H9 (cell line): ENCODE measurements at regions not wholly inside any gene's neighbourhood (a gene's known extent, or its start where the extent isn't known, plus 50 kb on each side); places are given as distances from the start of the nearest gene placed in this dataset.

ENCODE experiments used
- DNase-seq: peaks from one replicate; pipeline ENCODE4 v3.0.0-alpha.2; 2017
- H2AFZ ChIP-seq: one replicate; pipeline ENCODE4 v1.6.1; 2013; ENCODE audit warnings: mild to moderate bottlenecking, low read length, control low read depth, moderate library complexity
- H2AK5ac ChIP-seq: 2 replicates; pipeline ENCODE4 v1.6.1; 2013; ENCODE audit warnings: low read length, control low read depth, mixed read lengths; ENCODE audit not compliant: insufficient read length
- H2BK120ac ChIP-seq: one replicate; pipeline ENCODE4 v1.6.1; 2013; ENCODE audit warnings: low read depth, mild to moderate bottlenecking, low read length, control low read depth, inconsistent platforms; ENCODE audit not compliant: poor library complexity, severe bottlenecking
- H2BK12ac ChIP-seq: 2 replicates; pipeline ENCODE4 v1.6.1; 2013; ENCODE audit warnings: low read length, control low read depth, mixed read lengths, low read depth; ENCODE audit not compliant: insufficient read length
- H2BK15ac ChIP-seq: 2 replicates; pipeline ENCODE4 v1.6.1; 2013; ENCODE audit warnings: low read depth, low read length, control low read depth
- H2BK20ac ChIP-seq: one replicate; pipeline ENCODE4 v1.6.1; 2013; ENCODE audit warnings: low read depth, mild to moderate bottlenecking, low read length, control low read depth, inconsistent platforms; ENCODE audit not compliant: poor library complexity, severe bottlenecking
- H2BK5ac ChIP-seq: 2 replicates; pipeline ENCODE4 v1.6.1; 2013; ENCODE audit warnings: low read length, control low read depth, mixed read lengths; ENCODE audit not compliant: insufficient read length
- H3K14ac ChIP-seq: 2 replicates; pipeline ENCODE4 v1.6.1; 2013; ENCODE audit warnings: low read length, control low read depth; ENCODE audit not compliant: insufficient read depth
- H3K18ac ChIP-seq: 2 replicates; pipeline ENCODE4 v1.6.1; 2013; ENCODE audit warnings: low read depth, mild to moderate bottlenecking, mixed read lengths, low read length, control low read depth; ENCODE audit not compliant: insufficient read length
- H3K23ac ChIP-seq: 2 replicates; pipeline ENCODE4 v1.6.1; 2013; ENCODE audit warnings: low read length, control low read depth, mixed read lengths, low read depth; ENCODE audit not compliant: insufficient read length
- H3K23me2 ChIP-seq: 2 replicates; pipeline ENCODE4 v1.6.1; 2013; ENCODE audit warnings: low read depth, mild to moderate bottlenecking, mixed read lengths, low read length, control low read depth; ENCODE audit not compliant: insufficient read length, poor library complexity, severe bottlenecking
- H3K27ac ChIP-seq: 2 replicates; pipeline ENCODE4 v1.5.1; 2013; ENCODE audit warnings: low read length, control low read depth, mixed read lengths, low read depth; ENCODE audit not compliant: insufficient read length
- H3K27me3 ChIP-seq: 2 replicates; pipeline ENCODE4 v1.6.1; 2013; ENCODE audit warnings: low read length, control low read depth, inconsistent platforms; ENCODE audit not compliant: insufficient read depth
- H3K4ac ChIP-seq: 2 replicates; pipeline ENCODE4 v1.6.1; 2013; ENCODE audit warnings: low read depth, mild to moderate bottlenecking, control low read depth, inconsistent platforms, low read length, moderate library complexity
- H3K4me1 ChIP-seq: 2 replicates; pipeline ENCODE4 v1.6.1; 2013; ENCODE audit warnings: low read length, control low read depth, inconsistent platforms; ENCODE audit not compliant: insufficient read depth
- H3K4me2 ChIP-seq: 2 replicates; pipeline ENCODE4 v1.6.1; 2013; ENCODE audit warnings: low read length, control low read depth, mixed read lengths; ENCODE audit not compliant: insufficient read length, insufficient read depth
- H3K56ac ChIP-seq: 2 replicates; pipeline ENCODE4 v1.6.1; 2013; ENCODE audit warnings: low read depth, mild to moderate bottlenecking, mixed read lengths, low read length, control low read depth; ENCODE audit not compliant: insufficient read length
- H3K79me1 ChIP-seq: 2 replicates; pipeline ENCODE4 v1.6.1; 2013; ENCODE audit warnings: low read depth, mild to moderate bottlenecking, moderate library complexity, low read length, control low read depth, inconsistent platforms; ENCODE audit not compliant: insufficient read depth, poor library complexity, severe bottlenecking
- H3K79me2 ChIP-seq: 2 replicates; pipeline ENCODE4 v1.6.1; 2013; ENCODE audit warnings: low read length, control low read depth, inconsistent platforms; ENCODE audit not compliant: insufficient read depth
- H3K9ac ChIP-seq: 2 replicates; pipeline ENCODE4 v1.6.1; 2013; ENCODE audit warnings: low read length, control low read depth, mixed read lengths; ENCODE audit not compliant: insufficient read length; ENCODE audit errors: extremely low read depth
- H3K9me3 ChIP-seq: one replicate; pipeline ENCODE4 v1.6.1; 2013; ENCODE audit warnings: low read depth, low read length, inconsistent platforms; ENCODE audit not compliant: control insufficient read depth
- H3T11ph ChIP-seq: one replicate; pipeline ENCODE4 v1.6.1; 2013; ENCODE audit warnings: mild to moderate bottlenecking, low read length, control low read depth, inconsistent platforms
- H4K20me1 ChIP-seq: one replicate; pipeline ENCODE4 v1.6.1; 2013; ENCODE audit not compliant: control insufficient read depth, insufficient read length, insufficient read depth
- H4K5ac ChIP-seq: 2 replicates; pipeline ENCODE4 v1.6.1; 2013; ENCODE audit warnings: low read depth, mild to moderate bottlenecking, mixed read lengths, low read length, control low read depth; ENCODE audit not compliant: insufficient read length
- H4K8ac ChIP-seq: replicated peaks from 2 replicates; pipeline ENCODE4 v1.6.1; 2013; ENCODE audit warnings: low read length, control low read depth, mixed read lengths, low read depth; ENCODE audit not compliant: insufficient read length
- H4K91ac ChIP-seq: 2 replicates; pipeline ENCODE4 v1.6.1; 2013; ENCODE audit warnings: low read depth, mild to moderate bottlenecking, moderate library complexity, mixed read lengths, low read length, control low read depth; ENCODE audit not compliant: insufficient read length
- H3K27ac Mint-ChIP-seq, 3 experiments: 2 replicates in 2 of 3; 3 replicates in 1 of 3; pipeline ENCODE4 v1.8.0; 2020 to 2021; ENCODE audit warnings: mixed read lengths in 3 of 3, mild to moderate bottlenecking in 1 of 3, moderate library complexity in 1 of 3
- H3K27me3 Mint-ChIP-seq: 2 replicates; pipeline ENCODE4 v1.8.0; 2021; ENCODE audit warnings: low read depth, mild to moderate bottlenecking, moderate library complexity, mixed read lengths
- H3K36me3 Mint-ChIP-seq, 3 experiments: 2 replicates in 2 of 3; 3 replicates in 1 of 3; pipeline ENCODE4 v1.8.0; 2020 to 2021; ENCODE audit warnings: low read depth in 3 of 3, mixed read lengths in 3 of 3; ENCODE audit not compliant: insufficient read depth in 1 of 3
- H3K4me1 Mint-ChIP-seq, 2 experiments: 2 replicates each; pipeline ENCODE4 v1.8.0; 2020; ENCODE audit warnings: mixed read lengths in 2 of 2
- H3K4me3 Mint-ChIP-seq, 2 experiments: 2 replicates in 1 of 2; 3 replicates in 1 of 2; pipeline ENCODE4 v1.8.0; 2020 to 2021; ENCODE audit warnings: mild to moderate bottlenecking in 2 of 2, mixed read lengths in 2 of 2, moderate library complexity in 1 of 2
- H3K9me3 Mint-ChIP-seq, 2 experiments: 2 replicates in 1 of 2; 3 replicates in 1 of 2; pipeline ENCODE4 v1.8.0; 2020; ENCODE audit warnings: mild to moderate bottlenecking in 2 of 2, mixed read lengths in 2 of 2, moderate library complexity in 1 of 2
- WGBS: extraction: QIAGEN DNeasy Blood & Tissue Kit; methylation state at CpG from one replicate; pipeline ENCODE4 v1.1.7; 2013; ENCODE audit warnings: missing lambda C conversion rate, low lambda C conversion rate, mixed read lengths; ENCODE audit not compliant: insufficient read length; ENCODE audit errors: extremely low coverage; 5-methylcytosine and 5-hydroxymethylcytosine counted together
- TF ChIP-seq, protein P1 (sequence below): fragments of 200-600 bp; sonication (generic); conservative IDR thresholded peaks from 3 replicates; pipeline ENCODE4 v1.8.0; 2021; ENCODE audit warnings: antibody characterized with exemption, mild to moderate bottlenecking

DNA sequence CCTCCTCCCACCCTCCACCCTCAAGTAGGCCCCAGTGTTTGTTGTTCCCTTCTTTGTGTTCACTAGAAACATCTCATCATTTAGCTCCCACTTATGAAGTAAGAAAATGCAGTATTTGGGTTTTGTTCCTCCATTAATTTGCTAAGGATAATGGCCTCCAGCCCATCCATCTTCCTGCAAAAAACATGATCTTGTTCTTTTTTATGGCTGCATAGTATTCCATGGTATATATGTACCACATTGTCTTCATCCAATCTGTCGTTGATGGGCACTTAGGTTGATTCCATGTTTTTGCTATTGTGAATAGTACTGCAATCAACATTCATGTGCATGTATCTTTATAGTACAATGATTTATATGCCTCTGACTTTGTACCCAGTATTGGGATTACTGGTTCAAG, 416.8 kb upstream of the SASH1 start:
- H3K23ac ChIP-seq: no peak overlapping the region
- no peaks in the 10 kb centered on the region for H3K27me3 ChIP-seq
- peaks cover 0 to 12% (median 0%) of the 10 kb centered on the region in 3 experiments; a peak in 3 of 7 replicates for H3K36me3 Mint-ChIP-seq
- H3K9me3 ChIP-seq: no peaks in the 10 kb centered on the region
- no peaks in the 10 kb centered on the region for H4K20me1 ChIP-seq
- H2BK120ac ChIP-seq: no peak overlapping the region
- no peak overlapping the region for H3K4me2 ChIP-seq
- H2BK5ac ChIP-seq: no peak overlapping the region
- no peak overlapping the region for H2AFZ ChIP-seq
- no peak overlapping the region for H4K91ac ChIP-seq
- H3T11ph ChIP-seq: no peak overlapping the region
- no peaks in the 10 kb centered on the region for H3K23me2 ChIP-seq
- no peak overlapping the region for H3K14ac ChIP-seq
- DNase-seq: no peak
- no peak overlapping the region for H4K5ac ChIP-seq
- H3K27ac Mint-ChIP-seq: no peak overlapping the region
- no peaks in the 10 kb centered on the region for H3K79me1 ChIP-seq
- peaks cover 20 to 21% of the 10 kb centered on the region in 2 experiments for H3K9me3 Mint-ChIP-seq
- H2BK20ac ChIP-seq: no peak overlapping the region
- no peak overlapping the region for H3K18ac ChIP-seq
- no peak overlapping the region for H4K8ac ChIP-seq
- no peak overlapping the region for H3K4me3 Mint-ChIP-seq
- no peaks in the 10 kb centered on the region for H3K4me1 ChIP-seq
- no peak overlapping the region for H3K27ac ChIP-seq
- no peak overlapping the region for H3K9ac ChIP-seq
- TF ChIP-seq, protein P1, sequence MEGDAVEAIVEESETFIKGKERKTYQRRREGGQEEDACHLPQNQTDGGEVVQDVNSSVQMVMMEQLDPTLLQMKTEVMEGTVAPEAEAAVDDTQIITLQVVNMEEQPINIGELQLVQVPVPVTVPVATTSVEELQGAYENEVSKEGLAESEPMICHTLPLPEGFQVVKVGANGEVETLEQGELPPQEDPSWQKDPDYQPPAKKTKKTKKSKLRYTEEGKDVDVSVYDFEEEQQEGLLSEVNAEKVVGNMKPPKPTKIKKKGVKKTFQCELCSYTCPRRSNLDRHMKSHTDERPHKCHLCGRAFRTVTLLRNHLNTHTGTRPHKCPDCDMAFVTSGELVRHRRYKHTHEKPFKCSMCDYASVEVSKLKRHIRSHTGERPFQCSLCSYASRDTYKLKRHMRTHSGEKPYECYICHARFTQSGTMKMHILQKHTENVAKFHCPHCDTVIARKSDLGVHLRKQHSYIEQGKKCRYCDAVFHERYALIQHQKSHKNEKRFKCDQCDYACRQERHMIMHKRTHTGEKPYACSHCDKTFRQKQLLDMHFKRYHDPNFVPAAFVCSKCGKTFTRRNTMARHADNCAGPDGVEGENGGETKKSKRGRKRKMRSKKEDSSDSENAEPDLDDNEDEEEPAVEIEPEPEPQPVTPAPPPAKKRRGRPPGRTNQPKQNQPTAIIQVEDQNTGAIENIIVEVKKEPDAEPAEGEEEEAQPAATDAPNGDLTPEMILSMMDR: no peak
- H3K56ac ChIP-seq: no peak overlapping the region
- H3K4ac ChIP-seq: no peak overlapping the region
- H3K4me1 Mint-ChIP-seq: peaks cover 4% of the 10 kb centered on the region in 2 experiments
- no CpG with 5 or more reads among the region's 1 CpG for WGBS
- H2BK15ac ChIP-seq: no peak overlapping the region
- no peak overlapping the region for H2AK5ac ChIP-seq
- H2BK12ac ChIP-seq: no peak overlapping the region
- H3K79me2 ChIP-seq: no peaks in the 10 kb centered on the region
- no peaks in the 10 kb centered on the region for H3K27me3 Mint-ChIP-seq
